ENCODE measurements at regions not wholly inside any gene's neighbourhood (a gene's known extent, or its start where the extent isn't known, plus 50 kb on each side); places are given as distances from the start of the nearest gene placed in this dataset.
"Not testable (repeated sequence)": the region's sequence is repeated elsewhere in the genome, so short reads cannot be mapped to it uniquely, and the experiment has no call there.

DNA sequence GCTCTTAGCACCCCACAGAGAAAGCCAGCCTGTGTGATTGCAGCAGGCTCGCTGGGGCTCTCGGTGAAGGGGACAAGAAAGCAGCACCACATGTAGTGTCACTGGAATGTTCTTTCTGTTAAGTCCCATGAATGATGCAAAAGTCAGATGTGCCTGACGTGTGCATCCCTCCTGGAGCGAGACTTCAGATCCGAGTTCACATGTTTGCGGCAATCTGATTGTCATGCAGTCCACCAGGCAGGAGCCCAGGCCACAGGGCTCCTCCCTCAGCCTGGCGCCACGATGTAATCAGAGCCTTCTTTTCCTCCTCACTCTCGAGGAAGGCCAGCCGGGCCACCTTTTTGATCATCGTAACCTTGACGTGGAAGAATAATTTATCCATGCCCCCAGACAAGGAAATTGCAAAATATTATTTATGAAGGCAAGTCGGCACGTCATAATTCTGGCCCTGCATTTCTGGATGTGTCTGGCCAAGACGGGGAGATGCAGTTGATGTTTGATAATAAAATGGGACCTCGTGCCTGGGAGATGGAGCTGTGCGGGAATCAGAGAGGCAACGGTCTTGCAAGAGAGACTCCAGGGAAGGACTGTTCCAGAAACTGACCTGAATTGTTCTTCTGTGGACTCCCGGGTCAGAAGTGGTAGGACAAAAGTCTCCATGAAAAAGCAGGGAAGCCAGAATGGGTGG lies 214.6 kb downstream of the PHETA1 start:
- no peak for DNase-seq (ENCODE audit: low read depth)

DNA sequence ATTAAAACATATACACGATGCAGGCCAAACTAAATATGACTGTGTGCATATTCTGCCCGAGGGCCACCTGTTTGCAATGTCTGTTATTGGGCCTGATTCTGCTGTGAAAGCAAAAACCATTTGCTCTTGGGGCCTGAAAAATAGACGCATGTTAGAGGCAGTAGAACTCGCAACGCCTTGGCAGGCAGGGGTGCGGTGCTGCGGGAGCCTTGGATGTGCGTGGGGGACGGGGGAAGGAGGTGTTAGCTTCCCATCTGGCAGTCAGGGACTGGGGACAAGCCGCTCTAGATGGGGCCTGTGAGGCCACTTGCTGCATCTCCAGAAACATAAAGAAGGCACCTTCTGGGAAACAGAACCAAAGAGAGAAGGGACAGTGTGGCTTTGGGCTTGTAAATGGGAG lies 216.3 kb downstream of the PHETA1 start:
- no peak for DNase-seq (ENCODE audit: low read depth)

GRCh38 chr12:111150921-111151840 lies 217.7 kb downstream of the PHETA1 start:
- DNase-seq (ENCODE audit: low read depth), result no peak

GRCh38 chr12:111150360-111150759 lies 218.5 kb downstream of the PHETA1 start:
- DNase-seq (ENCODE audit: low read depth), result no peak

GRCh38 chr12:111149299-111149698 lies 219.6 kb downstream of the PHETA1 start:
- no peak for DNase-seq (ENCODE audit: low read depth)

DNA sequence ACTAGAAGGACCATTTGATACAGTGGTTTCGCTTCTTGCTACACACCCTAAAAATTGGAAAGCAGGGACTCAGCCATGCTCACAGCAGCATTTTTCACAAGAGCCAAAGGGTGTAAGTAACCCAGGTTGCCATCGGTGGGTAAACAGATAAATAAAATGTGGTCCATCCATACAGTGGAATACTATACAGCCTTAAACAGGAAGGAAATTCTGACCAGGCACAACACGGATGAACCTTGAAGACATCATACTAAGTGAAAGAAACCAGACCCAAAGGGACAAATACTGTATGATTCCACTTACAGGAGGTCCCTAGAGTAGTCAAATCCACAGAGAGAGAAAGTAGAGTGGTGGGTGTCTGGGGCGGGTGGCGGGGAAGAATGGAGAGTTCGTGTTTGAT lies 220.9 kb downstream of the PHETA1 start:
- DNase-seq (ENCODE audit: low read depth), result no peak

GRCh38 chr12:111143271-111143670 lies 222.9 kb upstream of the MYL2 start:
- DNase-seq (ENCODE audit: low read depth), result no peak

GRCh38 chr12:111141205-111141604 lies 220.8 kb upstream of the MYL2 start:
- DNase-seq (ENCODE audit: low read depth), result no peak

GRCh38 chr12:111138016-111138415 lies 217.6 kb upstream of the MYL2 start:
- DNase-seq (ENCODE audit: low read depth), result no peak

DNA sequence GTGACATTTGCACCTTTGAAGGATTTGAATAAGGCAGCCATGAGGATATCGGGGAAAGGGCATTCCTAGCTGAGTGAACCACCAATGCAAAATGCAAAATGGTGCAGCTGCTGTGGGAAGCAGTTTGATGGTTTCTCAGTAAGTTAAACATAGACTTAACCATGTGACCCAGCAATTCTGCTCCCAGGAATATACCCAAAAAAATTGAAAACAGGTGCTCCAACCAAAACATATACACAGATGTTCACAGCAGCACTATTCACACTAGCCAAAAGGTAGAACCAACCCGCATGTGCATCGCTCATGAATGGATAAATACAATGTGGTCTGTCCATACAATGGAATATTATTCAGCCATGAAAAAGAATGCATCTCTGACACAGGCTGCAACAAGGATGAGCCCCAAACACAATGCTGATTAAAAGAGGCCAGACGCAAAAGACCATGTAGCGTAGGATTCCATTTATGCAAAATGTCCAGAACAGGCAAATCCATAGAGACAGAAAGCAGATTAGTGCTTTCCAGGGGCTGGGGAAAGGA lies 215.0 kb upstream of the MYL2 start:
- no peak for DNase-seq (ENCODE audit: low read depth)

- no peak for DNase-seq (ENCODE audit: low read depth)
Measured at GRCh38 chr12:111130336-111130735, 210.0 kb upstream of the MYL2 start.

- no peak for DNase-seq (ENCODE audit: low read depth)
Measured at GRCh38 chr12:111129149-111129767, 208.9 kb upstream of the MYL2 start.

GRCh38 chr12:111126331-111126730 lies 206.0 kb upstream of the MYL2 start:
- DNase-seq (ENCODE audit: low read depth), result no peak

- no peak for DNase-seq (ENCODE audit: low read depth)
Measured at GRCh38 chr12:111124183-111124582, 203.8 kb upstream of the MYL2 start.

GRCh38 chr12:111123390-111123789 lies 203.0 kb upstream of the MYL2 start:
- no peak for DNase-seq (ENCODE audit: low read depth)

GRCh38 chr12:111122458-111122878 lies 202.1 kb upstream of the MYL2 start:
- no peak for DNase-seq (ENCODE audit: low read depth)

DNA sequence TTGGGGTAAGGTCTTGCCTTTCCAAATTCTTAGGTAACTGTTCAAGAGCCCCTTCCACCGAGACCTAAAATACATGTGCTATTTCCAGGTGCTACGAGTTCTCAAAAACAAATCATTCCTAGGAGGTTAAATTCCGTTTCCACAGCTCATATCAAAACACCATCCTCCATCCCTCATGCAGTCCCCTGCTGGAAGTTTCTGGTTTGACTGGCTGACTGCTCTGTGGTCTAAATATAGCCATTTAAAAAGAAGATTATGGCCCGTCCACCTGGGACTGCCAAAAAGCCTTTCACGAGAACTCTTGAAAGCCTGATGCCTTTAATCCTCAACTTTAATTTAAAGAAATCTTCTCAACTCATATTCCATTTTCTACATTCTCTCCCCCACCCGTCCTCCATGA lies 201.5 kb upstream of the MYL2 start:
- DNase-seq (ENCODE audit: low read depth), result no peak

- DNase-seq (ENCODE audit: low read depth), result no peak
Measured at GRCh38 chr12:111120578-111120977, 200.2 kb upstream of the MYL2 start.

DNA sequence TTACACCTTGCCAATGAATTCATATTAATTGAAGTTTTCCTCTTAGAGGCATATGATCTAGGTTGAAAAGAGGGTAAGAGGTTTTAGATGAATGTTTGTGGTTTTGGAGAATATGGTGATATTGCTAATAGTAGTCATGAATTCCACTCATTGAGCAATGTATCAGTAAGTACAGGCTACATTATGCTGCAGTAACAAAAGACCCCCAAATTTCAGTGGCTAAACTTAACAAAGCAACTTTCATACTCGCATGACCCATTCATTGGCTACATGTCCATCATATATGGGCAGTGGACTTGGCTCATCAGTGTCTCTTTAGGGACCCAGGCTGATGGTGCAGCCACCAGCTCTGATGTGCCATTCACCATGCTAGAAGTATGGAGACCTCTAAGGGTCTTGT lies 196.6 kb upstream of the MYL2 start:
- no peak for DNase-seq (ENCODE audit: low read depth)

GRCh38 chr12:111113313-111113712 lies 192.9 kb upstream of the MYL2 start:
- DNase-seq (ENCODE audit: low read depth), result not testable (repeated sequence)

GRCh38 chr12:111112311-111113098 lies 192.1 kb upstream of the MYL2 start:
- no peak for DNase-seq (ENCODE audit: low read depth)

DNA sequence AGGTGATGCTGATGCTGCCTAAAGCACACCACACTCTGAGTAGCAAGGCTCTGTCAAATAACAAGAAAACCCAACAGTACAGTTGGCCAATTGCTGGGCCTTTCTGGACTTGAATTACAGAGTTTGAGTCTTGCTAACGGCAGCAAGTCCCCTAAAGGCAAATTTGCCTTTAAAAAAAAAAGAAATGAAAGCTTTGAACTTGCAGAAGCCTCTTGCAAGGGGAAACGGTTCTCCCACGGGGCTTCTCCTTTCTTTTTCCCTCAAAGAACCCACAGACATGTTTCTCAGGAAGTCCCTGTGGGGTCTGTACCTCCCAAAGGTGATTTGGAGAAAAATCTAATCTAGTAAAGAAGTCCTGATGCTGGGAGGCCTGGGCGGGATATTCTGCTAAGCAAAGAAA lies 191.3 kb upstream of the MYL2 start:
- DNase-seq (ENCODE audit: low read depth), result no peak
